HG03175 (cell line): ENCODE measurements at regions not wholly inside any gene's neighbourhood (a gene's known extent, or its start where the extent isn't known, plus 50 kb on each side); places are given as distances from the start of the nearest gene placed in this dataset.

ENCODE experiments used
- ATAC-seq: cut with Tn5 transposase; IDR thresholded peaks from one replicate; pipeline ENCODE4 v1.9.1; 2021; ENCODE audit warnings: mild to moderate bottlenecking, moderate library complexity; ENCODE audit not compliant: unreplicated experiment

DNA sequence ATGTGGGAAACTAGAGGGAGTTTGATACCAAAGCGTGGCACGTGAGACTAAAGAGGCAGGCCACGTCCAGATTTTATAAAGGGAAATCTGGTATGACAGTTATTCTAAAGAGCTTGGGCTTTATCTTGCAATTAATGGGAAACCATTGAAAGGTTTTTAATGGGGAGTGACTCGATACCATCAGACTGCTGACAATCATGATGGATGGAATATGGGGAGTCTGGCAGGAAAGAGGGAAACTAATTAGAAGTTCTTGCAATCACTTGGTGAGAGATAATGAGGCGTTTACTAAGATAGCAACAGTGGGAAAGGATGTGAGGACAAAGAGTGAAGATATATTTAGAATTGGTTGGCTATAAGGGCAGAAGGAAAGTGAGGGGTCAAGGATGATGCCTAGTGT, 94.0 kb downstream of the MBL2 start:
- no peak for ATAC-seq

DNA sequence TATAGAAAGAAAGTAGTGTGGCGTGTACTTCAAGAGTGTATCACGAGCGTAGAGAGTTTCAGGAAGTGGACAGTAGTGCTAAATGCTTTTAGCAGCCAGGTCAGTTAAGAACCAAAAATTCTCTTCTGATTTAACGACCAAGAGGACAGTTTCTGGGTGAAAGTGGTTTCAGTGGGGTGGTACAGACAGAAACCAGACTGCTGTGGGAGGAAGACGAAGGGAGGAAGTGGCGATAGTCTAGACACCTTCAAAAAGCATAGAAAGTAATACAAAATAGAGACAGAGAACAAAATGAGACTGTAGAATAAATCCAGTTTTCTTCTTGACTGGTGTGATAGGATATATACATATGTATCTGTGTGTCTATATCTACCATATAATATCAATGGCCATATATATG, 93.5 kb downstream of the MBL2 start:
- ATAC-seq = no peak

- no peak for ATAC-seq
These were observed 89.8 kb downstream of the MBL2 start for GRCh38 chr10:52682766-52683165.

DNA sequence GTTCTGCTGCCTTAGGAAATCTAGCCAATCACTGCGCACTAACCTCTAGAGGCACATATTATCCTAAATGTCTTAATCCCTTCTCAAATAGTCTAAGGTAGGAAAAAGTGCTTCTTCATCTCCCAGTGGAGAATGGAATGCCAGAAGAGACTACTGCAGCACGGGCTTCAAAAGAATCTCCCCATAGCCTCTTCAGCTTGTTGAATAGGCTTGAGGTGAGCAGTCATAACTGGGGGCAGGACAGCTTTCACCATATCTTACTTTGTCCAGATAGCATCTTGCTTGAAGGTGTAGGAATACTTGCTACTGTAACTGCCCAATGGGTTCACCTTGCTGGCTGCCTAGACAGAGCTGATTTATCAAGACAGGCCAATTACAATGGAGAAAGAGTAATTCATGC, 88.8 kb downstream of the MBL2 start:
- ATAC-seq = no peak

GRCh38 chr10:52688899-52689298, 83.7 kb downstream of the MBL2 start:
- ATAC-seq = no peak

DNA sequence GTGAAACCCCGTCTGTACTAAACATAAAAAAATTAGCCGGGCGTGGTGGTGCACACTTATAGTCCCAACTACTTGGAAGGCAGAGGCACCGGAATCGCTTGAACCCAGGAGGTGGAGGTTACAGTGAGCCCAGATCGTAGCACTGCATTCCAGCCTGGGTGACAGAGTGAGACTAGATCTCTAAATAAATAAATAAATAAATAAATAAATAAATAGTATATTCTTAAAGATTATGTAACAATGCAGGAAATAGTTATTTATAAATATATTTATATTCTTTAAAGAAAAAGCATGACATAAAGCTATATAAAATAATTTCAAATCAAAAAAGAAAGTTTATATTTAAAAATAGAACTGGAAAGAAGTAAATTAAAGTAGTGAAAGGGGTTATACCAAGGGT, 76.4 kb downstream of the MBL2 start:
- ATAC-seq = no peak

GRCh38 chr10:52701647-52702046, 70.9 kb downstream of the MBL2 start:
- no peak for ATAC-seq

GRCh38 chr10:52703451-52703850, 69.1 kb downstream of the MBL2 start:
- no peak for ATAC-seq

DNA sequence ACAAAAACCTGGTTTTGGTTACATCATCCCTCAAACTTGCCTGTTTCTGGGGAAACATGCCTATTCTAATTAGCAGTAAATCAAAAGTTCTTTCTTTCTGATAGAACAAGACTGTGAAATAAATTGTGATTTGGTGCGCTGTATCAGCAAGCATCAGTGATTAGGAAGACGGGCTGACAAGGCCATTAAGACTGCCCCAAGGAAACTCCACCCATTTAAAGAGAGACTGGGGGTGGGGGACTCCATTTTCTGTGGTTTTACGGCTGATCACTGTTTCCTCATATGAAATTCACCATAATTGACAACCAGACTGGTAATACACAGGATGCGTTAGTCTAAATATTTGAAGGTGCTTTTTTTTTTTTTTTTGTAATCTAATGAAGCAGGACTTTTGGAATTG, 68.7 kb downstream of the MBL2 start:
- ATAC-seq = no peak

DNA sequence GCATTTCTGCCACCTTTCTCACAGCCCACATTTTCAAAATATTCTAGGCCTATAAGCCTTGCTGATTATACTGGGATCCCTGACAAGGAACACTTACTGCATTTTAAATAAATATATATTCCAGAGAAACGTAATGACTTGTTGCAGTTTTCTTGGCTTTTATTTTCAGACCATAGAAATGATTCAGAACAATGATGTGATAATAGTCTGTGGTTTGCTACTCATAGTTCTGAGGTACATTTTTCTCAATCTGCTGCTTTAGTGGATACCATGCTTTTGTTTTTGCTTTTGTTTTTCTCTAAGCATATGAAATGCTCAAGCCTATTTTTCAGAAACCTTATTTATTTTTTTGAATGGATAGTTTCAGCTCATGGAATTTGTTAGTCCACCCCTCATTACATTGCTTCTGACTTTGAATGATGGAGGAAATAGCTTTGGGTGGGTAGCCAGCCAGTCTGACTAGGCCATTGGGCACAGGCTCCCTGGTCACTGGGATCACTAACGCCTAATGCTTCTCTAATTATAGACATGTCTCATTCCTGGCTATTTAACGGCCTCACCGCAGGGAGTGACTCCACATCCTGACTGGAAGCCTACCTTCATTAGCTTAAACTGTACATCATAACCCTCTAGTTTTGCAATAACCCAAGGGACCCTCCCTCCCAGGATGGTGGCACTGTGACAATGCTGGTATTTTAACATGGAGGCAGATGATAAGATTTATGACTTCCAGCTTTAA, 66.1 kb downstream of the MBL2 start:
- no peak for ATAC-seq
